ENCODE measurements at regions not wholly inside any gene's neighbourhood (a gene's known extent, or its start where the extent isn't known, plus 50 kb on each side); places are given as distances from the start of the nearest gene placed in this dataset.

DNA sequence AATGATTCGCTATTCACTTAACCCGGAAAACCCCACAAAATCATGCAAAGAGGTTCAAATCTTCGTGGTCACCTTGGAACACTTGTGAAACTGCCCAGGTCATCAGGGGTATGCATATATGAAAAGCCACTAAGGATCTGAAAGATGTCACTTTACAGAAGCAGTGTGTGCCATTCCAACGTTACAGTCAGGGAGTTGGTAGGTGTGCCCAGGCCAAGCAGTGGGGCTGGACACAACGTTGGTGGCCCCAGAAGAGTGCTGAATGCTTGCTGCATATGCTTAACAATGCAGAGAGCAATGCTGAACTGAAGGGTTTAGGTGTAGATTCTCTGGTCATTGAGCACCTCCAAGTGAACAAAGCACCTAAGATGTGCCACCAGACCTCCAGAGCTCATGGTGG lies 51.1 kb upstream of the EIF5 start:
- TF ChIP-seq, protein P1, sequence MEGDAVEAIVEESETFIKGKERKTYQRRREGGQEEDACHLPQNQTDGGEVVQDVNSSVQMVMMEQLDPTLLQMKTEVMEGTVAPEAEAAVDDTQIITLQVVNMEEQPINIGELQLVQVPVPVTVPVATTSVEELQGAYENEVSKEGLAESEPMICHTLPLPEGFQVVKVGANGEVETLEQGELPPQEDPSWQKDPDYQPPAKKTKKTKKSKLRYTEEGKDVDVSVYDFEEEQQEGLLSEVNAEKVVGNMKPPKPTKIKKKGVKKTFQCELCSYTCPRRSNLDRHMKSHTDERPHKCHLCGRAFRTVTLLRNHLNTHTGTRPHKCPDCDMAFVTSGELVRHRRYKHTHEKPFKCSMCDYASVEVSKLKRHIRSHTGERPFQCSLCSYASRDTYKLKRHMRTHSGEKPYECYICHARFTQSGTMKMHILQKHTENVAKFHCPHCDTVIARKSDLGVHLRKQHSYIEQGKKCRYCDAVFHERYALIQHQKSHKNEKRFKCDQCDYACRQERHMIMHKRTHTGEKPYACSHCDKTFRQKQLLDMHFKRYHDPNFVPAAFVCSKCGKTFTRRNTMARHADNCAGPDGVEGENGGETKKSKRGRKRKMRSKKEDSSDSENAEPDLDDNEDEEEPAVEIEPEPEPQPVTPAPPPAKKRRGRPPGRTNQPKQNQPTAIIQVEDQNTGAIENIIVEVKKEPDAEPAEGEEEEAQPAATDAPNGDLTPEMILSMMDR (IDR thresholded peaks at IDR 0.05; ENCODE audit: extremely low read depth, missing control alignments), result no peak

DNA sequence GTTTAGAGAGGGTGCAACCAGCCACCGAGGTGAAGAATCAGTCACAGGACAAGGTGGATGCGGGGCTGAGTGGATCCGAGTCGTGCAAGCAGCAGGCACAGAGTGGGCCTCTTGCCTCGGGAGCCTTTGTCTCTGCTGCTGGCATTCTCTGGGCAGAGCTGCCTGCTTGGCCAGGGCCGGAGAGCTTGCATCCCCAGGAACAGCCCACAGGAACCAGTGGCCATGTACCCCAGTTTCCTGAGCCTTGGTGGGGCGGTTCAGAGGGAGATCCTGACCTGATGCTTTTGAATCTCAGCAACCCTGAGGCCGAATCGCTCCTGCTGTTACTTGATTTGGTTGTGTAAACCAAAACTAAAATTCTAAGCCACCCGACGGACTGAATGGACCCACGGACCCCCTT lies 50.1 kb upstream of the EIF5 start:
- no peak for DNase-seq (ENCODE audit: low spot score)
- TF ChIP-seq, protein P1 (IDR thresholded peaks at IDR 0.05; ENCODE audit: extremely low read depth, missing control alignments), result no peak

More for the DNA sequence above, 51.1 kb upstream of the EIF5 start:
- no peak for DNase-seq (ENCODE audit: low spot score)

Measured in GM20000 (cell line).